NOMO-1 treated with DMSO at 0.1 percent for 48 hours (cell line): ENCODE measurements at regions not wholly inside any gene's neighbourhood (a gene's known extent, or its start where the extent isn't known, plus 50 kb on each side); places are given as distances from the start of the nearest gene placed in this dataset.

Source experiments
- DNase-seq: peaks from one replicate; lab custom pipeline; 2025; ENCODE audit not compliant: unreplicated experiment; lab: John Stamatoyannopoulos, UW

DNA sequence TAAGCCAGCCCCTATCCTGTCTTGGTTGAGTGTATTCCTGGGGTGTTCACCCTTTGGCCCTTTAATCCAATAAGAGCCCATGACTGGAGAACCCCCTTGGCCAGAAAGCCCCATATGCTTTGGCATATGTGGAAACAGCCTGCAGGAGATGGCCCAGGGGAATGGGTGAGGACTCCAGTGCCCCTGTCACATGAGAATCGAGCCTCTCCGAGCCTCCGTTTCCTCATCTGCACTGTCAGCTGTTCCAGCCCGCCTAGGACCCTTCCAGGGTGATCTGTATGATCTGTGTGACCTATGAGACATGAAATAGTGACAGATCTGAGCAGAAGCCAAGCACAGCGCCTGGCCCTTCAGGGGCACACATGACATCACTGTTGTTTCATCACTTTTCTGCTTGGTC lies 300.7 kb downstream of the ZNF536 start:
- DNase-seq = no peak

DNA sequence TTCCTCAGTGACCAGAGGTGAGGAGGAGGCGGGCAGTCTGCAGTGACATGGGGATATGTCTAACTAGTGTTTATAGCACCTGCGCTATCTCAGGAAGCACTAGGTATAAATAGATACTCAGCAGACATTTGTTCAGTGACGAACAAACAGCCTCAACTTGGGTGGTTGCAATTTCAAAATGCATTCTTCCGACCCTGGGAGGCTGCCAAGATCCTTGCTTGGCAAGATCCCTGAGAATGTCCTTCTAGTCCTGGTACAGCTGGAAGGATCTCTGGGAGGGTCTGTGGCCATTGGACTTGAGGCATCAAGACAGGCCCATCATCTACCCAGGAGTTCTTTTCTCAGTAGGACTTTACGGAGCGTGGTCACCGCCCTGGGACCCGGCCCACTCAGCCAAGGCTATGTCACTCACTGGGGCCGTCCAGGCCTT lies 299.5 kb downstream of the ZNF536 start:
- no peak for DNase-seq

GRCh38 chr19:30671367-30671619 lies 299.1 kb downstream of the ZNF536 start:
- no peak for DNase-seq

DNA sequence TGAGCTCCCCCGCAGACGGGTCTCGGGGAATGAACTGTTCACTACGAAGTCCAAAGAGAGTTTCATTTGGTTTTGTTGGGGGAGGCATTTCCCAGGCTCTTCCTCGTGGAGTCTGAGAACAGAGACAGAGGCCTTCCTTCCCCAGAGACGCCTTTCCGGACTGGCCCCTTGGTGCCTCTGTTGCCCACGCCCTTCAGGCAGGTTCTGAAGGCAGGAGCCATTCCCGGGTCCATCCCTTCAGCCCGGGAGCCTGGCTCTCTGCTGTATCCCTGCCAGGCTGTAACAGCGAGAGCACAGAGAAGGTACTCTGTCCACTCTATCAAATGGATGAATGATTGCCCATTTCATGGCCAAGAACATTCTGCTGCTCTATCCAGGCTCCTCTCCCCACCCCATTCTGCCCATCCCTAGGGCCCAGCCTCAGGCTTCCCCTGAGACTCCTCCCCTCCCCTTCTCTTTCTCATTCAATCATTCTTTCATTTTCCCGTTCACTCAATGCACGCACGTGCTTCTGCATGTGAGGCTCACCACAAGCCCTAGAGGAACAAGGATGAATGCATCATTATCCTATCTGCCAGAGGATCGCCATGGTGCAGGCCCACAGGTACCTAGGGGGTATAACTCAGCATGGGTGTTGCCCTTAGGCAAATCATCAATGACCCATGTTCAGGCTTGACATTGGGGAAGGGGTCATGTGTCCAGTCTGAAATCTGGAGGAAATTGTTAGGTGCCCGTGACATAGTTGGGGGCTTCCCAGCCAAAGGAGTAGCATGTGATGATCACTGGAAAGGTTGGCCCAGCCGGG lies 298.6 kb downstream of the ZNF536 start:
- DNase-seq = no peak

GRCh38 chr19:30670011-30670329 lies 297.8 kb downstream of the ZNF536 start:
- no peak for DNase-seq

DNA sequence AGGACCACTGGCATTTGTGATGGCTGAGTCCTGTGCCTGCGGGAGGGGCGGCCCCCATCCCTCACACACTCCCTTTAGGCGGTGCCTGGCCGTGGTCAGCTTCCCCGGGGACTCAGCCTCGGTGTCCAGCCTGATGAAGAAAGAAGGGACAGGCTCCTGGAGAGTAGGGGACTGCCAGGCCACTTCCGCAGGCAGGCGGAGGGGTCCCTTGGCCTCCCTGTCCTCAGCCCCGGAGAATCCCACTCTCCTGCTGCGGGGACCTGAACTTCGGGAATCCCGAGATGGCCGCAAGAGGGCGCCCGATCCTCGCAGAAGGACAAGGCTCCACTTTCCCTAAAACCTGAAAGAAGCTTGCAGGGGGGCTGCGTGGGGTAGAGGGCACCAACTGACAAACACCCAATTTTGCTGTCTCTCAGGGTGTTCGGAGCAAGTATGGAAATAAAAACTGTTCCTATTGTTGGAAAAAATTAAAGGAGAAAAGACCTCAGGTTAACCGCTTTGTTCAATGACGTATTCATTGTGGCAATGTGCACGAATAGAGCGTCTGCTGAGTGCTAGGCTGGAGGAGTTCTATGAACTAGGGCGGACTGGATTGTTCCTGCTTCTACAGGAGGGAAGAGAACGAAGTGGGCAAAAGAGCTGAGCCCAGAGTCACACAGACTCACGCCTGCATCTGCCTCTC lies 297.3 kb downstream of the ZNF536 start:
- peak; percentile 20 for DNase-seq

DNA sequence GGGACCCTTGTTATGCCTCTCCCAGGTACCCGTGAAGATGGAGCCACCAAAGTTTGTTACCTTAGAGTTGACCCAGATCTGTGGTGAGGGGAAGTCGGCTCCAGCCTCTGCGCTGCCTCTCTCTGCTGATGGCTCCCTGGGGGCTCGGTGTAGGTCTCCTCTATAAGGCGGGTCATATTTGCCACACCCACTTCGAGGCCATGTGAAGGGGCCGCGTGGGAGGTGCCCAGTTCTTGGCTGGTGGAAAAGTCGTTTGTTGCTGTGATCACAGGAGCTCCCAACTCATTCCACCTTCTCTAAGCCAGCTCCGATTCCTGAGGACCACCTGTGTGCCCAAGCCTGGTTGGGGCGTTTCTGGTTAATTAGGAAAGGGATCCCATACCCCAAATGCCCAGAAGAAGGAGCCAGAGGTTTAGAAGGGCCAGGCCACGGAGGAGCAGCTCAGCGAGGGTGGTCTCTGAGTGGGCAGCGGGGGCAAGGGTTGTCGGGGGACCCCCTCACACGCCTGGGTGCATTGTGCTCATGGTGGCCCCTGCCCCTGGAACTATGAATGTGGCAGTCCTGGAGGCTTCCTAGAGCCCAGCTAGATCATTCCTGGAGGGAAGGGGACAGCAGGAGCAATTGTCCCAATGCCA lies 296.5 kb downstream of the ZNF536 start:
- no peak for DNase-seq

DNA sequence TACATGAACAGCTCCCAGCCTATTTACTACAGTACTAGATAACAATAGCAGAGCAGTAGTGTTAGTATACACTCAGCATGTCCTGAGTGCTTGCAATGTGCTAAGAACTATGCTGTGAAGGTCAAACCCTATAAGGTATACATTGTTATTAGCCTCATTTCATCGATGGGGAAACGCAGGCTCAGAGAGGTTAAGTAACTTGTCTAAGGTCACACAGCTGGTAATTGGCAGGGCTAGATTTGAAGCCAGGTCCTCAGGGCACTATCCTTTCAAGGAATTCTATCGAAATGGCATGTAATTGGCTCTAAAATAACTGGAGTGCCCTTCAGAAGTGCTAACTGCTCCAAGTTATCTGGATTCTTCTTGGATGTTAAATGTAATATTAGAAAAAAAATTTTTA lies 295.6 kb downstream of the ZNF536 start:
- DNase-seq = no peak

- no peak for DNase-seq
Observed at GRCh38 chr19:30667227-30667626, 295.0 kb downstream of the ZNF536 start.

DNA sequence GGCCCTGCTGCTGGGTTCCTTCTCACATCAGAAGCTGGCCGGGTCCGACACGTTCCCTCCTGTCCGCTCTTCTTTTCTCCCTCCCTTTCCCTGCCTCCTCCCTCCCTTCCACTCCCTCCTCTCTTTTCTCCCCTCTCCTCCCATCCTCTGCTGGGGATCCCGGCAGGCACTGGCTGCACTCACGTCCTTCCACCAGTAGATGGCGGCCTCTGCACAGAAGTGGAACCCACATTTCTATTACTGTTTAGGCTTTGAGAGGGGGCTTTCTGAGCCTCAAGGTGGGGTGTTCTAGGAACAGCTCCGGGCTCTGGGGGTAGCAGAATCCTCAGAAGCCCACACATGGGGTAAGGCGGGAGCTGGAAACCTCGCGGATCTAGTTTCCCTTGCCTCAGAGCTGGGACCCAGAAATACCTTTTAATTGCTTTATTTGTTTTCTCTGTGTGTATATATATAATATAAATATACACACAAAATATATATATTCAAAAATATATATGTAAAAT lies 294.2 kb downstream of the ZNF536 start:
- DNase-seq = peak; percentile 12

DNA sequence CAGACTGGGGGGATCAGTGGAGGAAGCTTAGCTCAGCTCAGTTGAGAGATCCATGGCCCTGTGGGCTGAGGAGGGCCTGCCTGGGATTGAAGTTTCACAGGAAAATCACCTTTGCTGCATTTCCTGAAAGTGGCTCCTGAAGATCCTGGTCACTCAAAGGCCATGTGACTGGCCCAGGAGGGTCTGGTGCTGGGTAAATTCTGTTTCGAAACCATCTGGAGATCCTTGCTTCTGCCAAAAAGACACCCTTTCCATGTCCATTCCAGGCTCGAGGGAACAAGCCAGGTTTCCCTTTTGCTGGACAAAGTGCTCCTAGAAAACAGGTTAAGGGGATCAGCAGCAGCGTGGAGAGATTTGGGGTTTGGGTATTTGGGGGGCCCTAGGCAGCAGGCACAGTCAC lies 293.3 kb downstream of the ZNF536 start:
- DNase-seq = no peak

DNA sequence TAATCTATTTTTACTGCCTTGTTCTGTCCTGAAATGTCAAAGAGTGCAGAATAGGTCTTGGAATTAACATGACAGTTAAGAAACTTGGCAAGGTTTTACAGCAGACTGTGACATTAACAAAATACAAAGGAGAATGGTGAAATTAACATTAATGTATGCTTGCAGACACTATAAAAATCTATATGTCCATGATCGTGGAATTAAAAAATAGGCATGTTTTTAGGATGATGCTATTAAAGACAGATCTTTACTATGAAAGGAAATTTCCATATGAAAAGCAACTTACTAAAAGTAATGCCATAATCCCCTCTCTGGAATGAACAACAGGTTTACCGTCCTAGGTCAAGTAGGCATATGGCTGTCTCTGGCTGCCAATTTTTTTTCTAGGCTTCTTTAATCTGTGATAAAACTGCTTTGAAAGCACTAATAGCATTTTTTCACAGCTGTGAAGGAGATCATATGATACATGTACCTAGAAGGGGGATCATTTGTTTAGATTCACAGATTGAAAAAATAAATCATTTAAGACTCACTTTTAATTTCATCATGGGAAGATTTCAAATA lies 291.5 kb downstream of the ZNF536 start:
- no peak for DNase-seq

- DNase-seq = peak; percentile 1
Observed at GRCh38 chr19:30662211-30662861, 290.2 kb downstream of the ZNF536 start.

- DNase-seq = no peak
Observed at GRCh38 chr19:30659638-30660037, 287.5 kb downstream of the ZNF536 start.

- no peak for DNase-seq
Observed at GRCh38 chr19:30656520-30657100, 284.4 kb downstream of the ZNF536 start.

GRCh38 chr19:30653646-30654386 lies 281.6 kb downstream of the ZNF536 start:
- DNase-seq = no peak

DNA sequence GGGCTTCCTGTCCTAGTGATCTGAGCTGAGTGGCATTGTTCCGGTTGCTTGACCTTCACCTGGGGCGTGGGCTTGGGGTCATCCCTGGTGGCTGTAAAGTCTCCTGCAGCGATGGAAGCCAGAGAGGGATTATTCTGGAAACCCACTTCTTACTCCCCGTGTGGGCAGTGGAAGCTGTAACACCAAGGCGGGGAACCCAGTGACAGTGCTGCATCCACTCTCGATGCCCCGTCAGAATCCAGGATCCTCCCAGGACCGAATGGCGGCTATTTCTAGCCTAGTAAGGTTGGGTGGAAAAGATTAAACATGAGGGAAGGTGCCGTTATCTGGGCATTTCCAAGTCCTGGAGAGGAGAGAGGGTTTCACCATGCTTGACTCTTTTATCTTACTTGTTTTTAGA lies 280.6 kb downstream of the ZNF536 start:
- no peak for DNase-seq

- no peak for DNase-seq
Observed at GRCh38 chr19:30651691-30652090, 279.5 kb downstream of the ZNF536 start.

- no peak for DNase-seq
Observed at GRCh38 chr19:30651066-30651465, 278.9 kb downstream of the ZNF536 start.

DNA sequence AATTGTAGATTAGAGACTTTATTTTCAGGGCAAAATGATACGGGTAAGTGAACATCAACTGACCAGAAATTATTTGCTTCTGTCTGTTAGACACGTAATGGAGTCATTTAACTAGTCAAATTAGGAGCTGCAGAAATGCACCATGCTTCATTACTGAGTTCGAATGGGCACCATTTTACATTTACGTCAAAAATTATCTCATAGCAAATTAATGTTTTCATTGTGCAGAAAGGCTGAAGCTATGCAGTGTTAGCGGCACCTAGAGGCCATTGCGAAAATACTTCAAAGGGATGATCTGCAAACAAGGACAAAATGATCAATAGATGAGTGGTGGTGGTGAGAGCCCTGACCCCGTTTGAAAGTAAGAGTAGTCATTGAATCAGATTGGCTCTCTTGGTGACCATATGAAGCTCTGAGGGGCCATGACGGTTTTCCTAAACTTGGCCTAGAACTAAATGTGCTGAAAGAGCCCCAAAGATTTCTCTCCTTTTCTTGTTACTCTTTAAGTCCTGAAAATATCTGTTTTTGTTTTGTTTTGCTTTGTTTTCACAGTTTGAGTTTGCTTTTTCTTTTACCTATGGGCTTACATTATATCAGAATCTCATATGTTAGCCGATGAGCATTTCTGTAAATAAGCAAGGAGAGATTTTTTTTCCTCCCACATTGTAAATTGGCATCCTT lies 277.9 kb downstream of the ZNF536 start:
- DNase-seq = peak; percentile 43
